GM19397 (cell line): ENCODE measurements at regions not wholly inside any gene's neighbourhood (a gene's known extent, or its start where the extent isn't known, plus 50 kb on each side); places are given as distances from the start of the nearest gene placed in this dataset.
"Not testable (repeated sequence)": the region's sequence is repeated elsewhere in the genome, so short reads cannot be mapped to it uniquely, and the experiment has no call there.

Experiments used
- ATAC-seq: cut with Tn5 transposase; IDR thresholded peaks from one replicate; pipeline ENCODE4 v1.9.1; 2021; ENCODE audit warnings: mild to moderate bottlenecking, moderate library complexity; ENCODE audit not compliant: unreplicated experiment

DNA sequence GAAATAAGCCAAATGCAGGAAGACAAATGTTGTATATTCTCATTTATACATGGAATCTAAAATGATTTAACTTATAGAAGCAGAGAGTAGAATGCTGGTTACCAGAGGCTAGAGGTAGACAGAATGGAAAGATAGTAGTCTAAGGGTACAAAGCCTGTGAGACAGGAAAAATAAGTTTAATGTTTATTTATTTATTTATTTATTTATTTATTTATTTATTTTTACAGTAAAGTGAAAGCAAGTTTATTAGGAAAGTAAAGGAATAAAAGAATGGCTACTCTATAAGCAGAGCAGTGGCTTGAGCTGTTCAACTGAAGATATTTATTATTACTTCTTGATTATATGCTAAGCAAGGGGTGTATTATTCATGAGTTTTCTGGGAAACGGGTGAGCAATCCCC, 203.2 kb downstream of the LAS1L start:
- no peak for ATAC-seq

DNA sequence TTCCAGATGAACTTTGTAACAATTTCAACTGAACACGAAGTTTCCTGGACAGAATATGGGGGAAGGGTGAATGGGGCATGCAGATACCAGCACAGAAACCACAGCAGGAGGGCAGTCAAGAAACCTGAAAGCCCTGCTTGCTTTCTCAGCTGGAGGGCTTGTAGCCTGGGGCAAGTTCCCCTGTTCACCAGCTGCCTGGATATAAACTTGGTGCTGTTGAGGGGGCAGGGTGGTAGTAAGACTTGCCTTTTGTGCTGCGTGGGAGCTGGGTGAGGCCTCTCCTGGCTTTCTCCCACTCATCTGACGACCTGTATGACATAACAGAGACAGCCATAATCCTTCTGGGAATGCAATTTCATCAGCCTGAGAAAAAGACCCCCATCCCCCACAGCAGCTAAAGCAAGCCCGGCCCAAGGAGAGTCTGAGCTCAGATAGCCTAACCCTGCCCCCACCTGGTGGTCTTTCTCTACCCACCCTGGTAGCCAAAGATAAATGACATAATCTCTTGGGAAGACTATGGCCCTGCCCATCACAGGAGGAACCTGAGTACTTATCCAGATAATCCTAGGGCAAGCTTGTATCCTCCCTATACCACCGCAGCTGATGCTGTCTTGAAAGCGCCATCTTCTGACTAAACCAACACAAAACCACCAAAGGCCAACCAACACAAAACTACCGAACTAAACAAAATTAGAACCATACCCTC, 234.3 kb downstream of the LAS1L start:
- no peak for ATAC-seq

GRCh38 chrX:65282905-65283304, 251.7 kb downstream of the LAS1L start:
- ATAC-seq: not testable (repeated sequence)

GRCh38 chrX:65273152-65273551, 261.4 kb downstream of the LAS1L start:
- ATAC-seq: no peak

DNA sequence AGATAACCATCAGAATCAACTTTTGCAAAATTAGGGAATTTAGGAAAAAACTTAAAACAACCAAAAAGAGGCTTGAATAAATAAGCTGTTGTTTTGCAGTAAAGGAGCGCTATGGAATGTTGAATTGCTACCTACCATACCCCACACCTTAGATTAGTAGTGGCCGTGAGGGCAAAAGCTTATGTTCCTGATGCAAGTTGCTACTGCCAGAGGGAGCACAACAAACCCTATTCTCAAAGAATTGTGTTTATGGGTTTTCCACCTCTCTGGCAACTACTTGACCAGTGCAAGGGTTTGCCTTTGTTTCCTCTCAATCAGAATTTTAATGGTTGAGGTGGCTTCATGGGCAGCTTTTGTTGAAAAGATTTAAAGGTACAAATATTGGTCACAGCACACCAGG, 268.1 kb downstream of the LAS1L start:
- ATAC-seq: no peak

- ATAC-seq: no peak
Measured at GRCh38 chrX:65253817-65254216, 277.6 kb upstream of the ZC4H2 start.

- ATAC-seq: no peak
Measured at GRCh38 chrX:65241059-65241721, 264.9 kb upstream of the ZC4H2 start.

DNA sequence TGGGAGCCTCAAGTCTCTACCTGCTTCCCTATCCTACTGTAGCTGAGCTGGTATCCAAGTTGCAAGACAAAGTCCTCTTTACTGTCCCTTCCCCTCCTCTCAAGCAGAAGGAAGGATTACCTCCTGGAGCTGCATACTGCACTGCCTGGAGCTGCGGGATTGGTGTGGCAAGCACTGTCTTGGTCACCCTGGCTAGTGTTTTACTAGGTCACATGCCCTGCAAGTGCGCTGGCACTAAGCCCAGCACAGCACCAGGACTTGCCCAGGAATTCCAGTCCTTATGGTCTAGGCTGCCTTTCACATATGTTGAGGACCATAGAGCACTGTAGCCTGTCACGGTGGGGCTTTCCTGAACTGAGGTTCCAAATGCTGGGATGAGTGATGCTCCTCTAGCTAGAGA, 227.3 kb upstream of the ZC4H2 start:
- no peak for ATAC-seq

GRCh38 chrX:65196758-65197360, 220.6 kb upstream of the ZC4H2 start:
- no peak for ATAC-seq

- ATAC-seq: no peak
Measured at GRCh38 chrX:65195621-65196020, 219.4 kb upstream of the ZC4H2 start.

- ATAC-seq: no peak
Measured at GRCh38 chrX:65194547-65194946, 218.3 kb upstream of the ZC4H2 start.

- ATAC-seq: not testable (repeated sequence)
Measured at GRCh38 chrX:65163325-65163724, 187.1 kb upstream of the ZC4H2 start.

DNA sequence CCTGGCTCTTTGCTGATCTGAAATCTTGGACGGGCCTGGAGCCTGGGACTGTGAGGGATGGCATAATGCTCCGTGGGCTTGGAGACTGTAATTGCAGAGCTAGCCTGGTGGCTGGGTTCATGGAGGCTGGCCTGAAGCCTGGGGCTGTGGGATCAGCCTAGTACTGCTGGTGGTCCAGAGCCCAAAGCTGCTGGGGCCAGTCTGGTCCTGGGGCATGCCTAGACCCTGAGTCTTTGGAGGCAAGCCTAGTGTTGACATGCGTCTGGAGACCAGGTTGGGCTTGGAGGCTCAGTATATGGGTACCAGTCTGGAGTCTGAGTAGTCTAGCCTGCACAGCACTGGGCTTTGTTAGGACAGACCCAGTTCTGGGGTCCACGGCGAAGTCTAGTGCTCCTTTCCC, 172.0 kb upstream of the ZC4H2 start:
- ATAC-seq: no peak

GRCh38 chrX:65136424-65136823, 160.2 kb upstream of the ZC4H2 start:
- no peak for ATAC-seq

GRCh38 chrX:65127842-65128241, 151.6 kb upstream of the ZC4H2 start:
- no peak for ATAC-seq

GRCh38 chrX:65098851-65099250, 122.6 kb upstream of the ZC4H2 start:
- ATAC-seq: no peak

DNA sequence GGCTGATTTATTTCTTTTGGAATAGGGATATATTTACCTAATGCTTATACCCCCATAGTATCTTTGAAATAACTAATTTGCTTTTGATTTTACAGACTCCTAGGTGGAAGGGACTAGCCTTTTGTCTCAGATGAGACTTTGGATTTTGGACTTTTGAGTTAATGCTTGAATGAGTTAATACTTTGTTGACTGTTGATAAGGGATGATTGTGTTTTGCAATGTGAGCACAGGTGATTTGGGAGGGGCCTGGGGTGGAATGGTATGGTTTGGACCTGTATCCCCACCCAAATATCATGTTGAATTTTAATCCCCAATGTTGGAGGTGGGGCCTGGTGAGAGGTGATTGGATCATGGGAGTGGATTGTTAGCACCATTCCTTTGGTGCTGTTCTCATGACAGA, 117.4 kb upstream of the ZC4H2 start:
- ATAC-seq: no peak

GRCh38 chrX:65073233-65073632, 97.0 kb upstream of the ZC4H2 start:
- no peak for ATAC-seq

- ATAC-seq: no peak
Measured at GRCh38 chrX:65072590-65072989, 96.3 kb upstream of the ZC4H2 start.

- not testable (repeated sequence) for ATAC-seq
Measured at GRCh38 chrX:65058626-65059025, 82.4 kb upstream of the ZC4H2 start.

DNA sequence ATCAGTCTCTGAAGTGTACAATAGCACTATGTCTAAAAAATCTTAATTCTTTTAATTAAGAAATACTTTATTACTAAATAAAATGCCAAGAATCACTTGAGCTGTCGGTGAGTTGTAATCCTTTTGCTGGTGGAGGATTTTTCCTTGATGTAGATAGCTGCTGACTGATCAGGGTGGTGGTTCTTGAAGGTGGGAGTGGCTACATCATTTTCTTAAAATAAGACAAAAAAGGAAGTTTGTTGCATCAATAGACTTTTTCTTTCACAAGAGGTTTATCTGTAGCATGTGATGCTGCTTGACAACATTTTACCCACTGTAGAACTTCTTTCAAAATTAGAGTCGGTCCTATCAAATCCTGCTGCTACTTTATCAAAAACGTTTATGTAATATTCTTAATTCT, 68.8 kb upstream of the ZC4H2 start:
- no peak for ATAC-seq

DNA sequence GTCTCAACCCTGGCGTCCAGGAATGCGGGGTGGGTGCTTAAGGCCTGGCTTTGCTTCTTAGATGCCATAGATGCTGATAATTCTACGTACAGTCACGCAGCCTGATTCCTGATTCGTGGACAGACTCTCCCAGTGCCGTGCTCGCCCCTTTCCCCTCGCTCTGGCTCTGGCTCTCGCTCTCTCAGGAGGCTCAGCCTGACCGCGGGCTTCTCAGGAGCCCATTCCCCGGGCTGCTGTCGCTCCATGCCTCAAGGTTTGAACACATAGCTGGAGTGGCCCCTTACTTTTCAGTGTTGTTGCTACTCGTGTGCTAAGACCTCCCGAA, 59.2 kb upstream of the ZC4H2 start:
- ATAC-seq: peak; percentile 25
